ENCODE measurements at regions not wholly inside any gene's neighbourhood (a gene's known extent, or its start where the extent isn't known, plus 50 kb on each side); places are given as distances from the start of the nearest gene placed in this dataset.

DNA sequence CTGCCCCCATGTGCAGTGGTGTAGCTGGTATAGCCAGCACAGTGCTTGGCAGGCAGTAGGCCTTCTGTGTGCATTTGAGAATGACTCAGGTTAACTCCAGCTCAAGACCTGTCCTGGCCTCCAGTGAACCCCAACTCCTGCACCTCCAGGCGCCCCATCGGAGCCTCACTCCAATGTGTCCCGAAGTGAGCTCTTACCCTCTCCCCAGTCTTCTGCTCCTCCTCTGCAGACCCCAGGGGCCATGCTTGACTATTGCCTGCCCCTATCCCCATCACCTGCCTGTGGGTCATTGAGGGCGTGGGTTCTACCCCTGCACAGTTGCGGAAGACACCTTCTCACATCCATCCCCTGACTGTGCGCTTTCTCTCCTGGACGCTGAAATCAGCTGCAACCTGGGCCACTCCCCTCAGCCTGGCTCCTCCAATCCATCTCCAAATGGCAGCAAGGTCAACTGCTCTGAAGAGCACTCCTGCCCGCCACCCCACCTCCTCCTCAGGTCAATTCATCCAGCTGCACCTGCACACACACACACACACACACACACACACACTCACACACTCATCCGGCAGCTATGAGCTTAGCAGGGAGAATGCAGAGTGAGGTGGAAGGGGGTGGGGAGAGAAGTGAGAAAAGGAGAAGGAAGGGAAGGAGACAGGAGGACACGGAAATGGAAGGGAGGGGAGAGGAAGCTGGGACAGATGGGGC is 130.3 kb upstream of the GLI2 start:
- DNase-seq (ENCODE audit: low read depth, low spot score): no peak

DNA sequence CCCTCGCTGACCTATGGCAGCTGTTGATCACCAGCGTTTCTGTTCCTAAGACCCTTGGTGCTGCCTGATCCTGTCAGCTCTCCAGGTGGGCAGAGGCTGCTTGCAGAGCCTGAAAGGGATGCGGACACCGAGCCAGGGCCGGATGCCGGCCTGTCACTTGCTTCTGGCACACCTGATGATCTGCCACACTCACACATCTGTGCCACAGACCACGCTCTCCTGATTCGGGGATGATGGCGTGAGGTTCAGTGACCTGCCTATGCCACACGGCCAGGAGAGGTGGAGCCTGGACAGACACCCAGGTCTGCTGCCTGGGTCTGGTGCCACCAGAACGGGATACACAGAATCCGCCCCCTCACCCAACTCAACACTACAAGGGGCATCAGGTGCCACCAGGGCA is 129.4 kb upstream of the GLI2 start:
- DNase-seq (ENCODE audit: low read depth, low spot score): no peak

DNA sequence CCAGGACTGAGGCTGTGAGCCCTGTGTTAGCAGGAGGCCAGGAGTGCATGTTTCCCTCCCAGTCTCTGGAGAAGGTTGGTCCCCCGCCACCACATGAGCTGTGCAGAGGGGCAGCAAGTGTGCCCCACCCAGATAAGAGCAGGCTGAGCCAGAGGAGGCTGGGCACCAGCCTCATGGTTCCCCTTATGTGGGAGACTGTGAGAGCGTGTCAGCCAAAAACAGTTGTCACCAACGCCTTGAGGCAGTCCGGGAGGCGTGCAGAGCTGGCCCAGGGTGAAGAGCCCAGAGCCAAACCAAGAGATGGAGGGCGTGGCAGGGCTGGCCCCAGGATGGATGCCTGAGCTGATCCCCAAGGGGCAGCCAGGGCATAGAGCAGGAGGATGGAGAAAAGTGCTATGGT is 128.7 kb upstream of the GLI2 start:
- DNase-seq (ENCODE audit: low read depth, low spot score): no peak

DNA sequence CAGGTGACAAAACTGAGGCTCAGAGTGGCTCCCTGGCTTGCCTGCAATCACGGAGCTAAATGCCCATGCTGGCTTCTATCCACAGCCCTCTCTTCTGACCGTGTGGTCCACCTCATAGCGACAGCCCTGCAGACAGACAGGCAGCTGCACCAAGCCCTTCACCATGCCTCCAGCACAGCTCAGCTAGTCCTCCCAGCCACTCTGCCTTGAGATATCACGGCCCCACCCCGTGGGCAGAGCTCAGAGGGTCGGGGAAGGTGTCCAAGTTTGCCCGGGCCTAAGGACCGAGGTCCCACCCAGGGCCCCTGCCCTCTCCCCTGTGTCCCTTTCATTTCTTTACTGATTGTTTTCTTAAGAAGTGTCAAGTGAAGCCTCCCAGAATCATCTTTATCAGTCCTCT is 128.2 kb upstream of the GLI2 start:
- no peak for DNase-seq (ENCODE audit: low read depth, low spot score)

DNA sequence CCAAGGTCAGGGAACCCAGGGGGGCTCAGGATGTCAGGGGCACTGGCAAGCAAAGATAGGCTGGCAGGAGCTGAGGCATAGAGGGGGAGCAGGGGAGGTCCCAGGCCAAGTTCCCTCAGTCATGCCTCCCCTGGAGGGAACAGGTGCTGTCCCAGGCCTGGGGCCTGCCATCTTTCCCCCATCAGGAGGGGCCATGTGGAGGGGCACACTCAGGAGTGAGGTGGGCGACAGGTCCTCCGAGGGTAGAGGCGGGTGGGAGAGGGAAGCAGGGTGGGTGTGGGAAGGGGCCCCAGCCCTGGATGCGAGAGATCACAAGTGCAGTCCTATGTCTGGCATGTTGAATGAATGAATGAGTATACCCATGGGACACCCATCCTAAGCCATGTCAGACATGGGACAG is 127.7 kb upstream of the GLI2 start:
- no peak for DNase-seq (ENCODE audit: low read depth, low spot score)

DNA sequence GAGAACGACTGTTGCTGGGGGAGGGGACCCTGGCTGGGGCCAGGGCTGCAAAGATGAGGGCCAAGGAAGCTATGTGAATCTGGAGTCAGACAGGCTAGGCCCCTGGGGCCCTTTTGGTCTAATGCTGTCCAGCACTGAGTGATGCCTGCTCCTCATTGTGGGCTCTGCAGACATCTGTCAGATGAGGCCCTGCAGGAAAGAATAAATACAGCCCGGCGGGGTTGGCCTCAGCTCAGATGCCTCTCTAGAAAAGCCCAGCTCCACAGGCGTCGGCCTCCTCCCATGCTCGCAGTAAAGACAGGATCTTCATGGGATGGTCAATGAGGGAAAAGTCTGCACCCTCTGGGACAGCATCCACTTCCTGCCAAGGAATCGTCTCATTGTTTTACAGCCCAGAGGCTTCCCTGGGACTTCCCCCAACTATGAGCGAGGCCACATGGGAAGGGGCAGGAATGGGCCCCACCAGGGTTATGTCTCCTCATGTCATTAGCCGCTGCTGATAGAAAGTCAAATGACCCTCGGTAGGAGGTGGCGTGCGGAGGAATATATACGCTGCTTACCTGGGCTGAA is 125.8 kb upstream of the GLI2 start:
- no peak for DNase-seq (ENCODE audit: low read depth, low spot score)

DNA sequence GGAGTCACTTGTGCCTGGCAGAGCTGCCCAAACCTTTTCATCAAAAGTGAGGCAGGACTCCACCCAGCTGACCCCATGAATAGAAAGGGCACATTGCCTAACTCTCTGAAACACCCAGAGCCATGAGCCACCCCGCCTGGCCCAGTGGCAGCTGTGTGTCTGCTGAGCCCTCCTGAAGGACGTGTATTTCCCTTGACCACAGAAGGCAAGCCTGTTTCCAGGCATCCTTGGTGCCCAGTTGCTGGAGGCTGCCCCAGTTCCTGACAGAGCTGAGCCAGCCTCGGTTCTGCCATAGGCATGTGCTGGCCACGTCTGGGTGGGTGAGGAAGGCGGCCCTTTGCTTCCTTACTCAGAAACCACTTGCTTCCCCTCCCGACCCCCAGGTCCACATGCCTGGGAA is 124.7 kb upstream of the GLI2 start:
- DNase-seq (ENCODE audit: low read depth, low spot score): no peak

DNA sequence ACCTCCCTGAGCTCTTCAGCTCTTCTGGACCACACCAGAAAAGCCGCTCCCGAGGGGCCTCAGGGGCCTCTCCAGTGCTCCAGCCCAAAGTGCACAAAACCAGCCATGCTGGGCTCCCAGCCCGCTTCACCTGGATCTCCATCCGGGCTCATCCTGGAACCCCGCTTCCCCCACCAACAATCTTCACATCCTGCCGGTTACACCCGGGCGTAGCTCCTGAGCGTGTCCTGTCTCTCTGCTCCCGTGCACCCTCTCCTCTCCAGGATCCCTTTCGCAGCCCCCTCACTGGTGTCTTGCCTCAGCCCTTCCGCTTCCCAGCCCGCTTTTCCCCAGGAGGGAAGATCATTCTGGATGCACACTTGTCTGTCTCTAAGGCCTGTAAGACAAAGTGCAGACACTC is 123.7 kb upstream of the GLI2 start:
- DNase-seq (ENCODE audit: low read depth, low spot score): no peak

DNA sequence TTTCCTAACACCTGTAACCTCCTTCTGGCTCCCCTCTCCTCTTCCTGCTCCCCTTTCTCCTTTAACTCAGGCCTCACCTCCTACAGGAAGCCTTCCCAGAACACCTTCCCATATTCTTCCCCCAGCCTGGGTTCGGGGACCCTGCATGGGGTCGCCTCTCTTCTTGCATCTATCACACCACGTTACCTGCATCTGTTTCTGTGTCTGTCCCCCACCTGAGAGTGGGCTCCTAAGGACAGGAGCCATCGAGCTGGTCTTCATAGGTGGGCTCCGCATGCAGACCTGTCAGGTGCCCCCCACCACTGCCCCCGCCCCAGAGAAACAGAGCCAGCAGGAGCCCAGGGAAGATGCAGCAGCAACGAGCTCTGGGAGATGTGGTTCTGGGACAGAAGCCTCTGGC is 123.2 kb upstream of the GLI2 start:
- no peak for DNase-seq (ENCODE audit: low read depth, low spot score)

DNA sequence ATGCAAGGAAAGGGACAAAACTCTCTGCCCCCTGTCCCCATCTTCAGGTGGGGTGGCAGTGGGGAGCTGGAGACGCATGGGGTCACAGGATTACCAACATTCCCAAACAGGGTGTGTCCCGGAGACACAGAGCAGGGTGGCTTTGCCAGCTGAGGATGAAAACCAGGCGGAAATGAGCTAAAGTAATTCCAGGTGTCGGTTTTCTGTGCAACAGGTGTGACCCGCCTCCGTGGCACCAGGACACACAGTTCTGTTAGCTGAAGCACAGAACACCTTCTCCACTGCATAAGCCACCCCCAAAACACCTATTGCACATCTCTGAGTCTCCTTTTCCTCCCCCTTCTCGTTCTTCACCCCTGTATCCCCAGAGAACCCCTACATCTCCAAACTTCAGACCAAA is 122.7 kb upstream of the GLI2 start:
- DNase-seq (ENCODE audit: low read depth, low spot score): no peak

DNA sequence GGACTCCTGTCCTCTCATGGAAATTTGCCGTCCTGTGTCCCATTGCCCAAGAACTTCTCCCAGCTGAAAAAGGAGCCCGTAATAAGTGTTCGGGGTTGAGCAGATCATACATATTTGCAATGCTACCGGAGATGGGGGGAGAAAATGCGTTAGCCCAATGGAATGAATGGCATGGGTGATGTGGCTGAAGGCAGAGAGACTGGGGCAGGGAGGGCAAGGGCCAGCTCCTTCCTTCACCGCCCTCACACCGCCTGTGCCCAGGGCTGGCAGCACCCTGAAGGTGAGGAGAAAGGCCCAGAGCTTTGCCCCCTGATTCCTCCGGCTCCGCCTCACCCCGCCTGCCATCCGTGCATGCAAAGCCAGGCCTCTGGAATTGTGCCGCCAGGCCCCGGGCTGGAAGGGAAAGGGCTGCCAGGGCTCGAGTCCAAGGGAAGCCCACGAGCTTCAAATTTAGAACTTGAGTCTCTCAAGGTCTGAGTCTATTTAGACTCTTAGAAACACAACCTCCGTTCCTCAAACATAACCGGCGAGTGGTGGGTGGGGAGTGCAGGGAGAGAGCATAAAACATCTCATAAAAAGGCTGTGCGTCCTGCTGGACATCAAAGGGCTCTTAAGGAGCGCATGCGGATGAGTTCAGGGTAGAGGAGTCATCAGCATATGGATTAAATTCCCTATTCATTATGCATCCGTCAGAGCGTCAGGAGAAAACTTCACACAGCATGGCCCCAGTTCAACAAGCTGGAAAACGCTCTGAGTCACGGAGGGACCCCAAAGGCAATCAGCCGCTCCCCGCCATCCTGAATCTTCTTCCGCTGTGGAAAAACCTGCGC is 121.7 kb upstream of the GLI2 start:
- no peak for DNase-seq (ENCODE audit: low read depth, low spot score)

DNA sequence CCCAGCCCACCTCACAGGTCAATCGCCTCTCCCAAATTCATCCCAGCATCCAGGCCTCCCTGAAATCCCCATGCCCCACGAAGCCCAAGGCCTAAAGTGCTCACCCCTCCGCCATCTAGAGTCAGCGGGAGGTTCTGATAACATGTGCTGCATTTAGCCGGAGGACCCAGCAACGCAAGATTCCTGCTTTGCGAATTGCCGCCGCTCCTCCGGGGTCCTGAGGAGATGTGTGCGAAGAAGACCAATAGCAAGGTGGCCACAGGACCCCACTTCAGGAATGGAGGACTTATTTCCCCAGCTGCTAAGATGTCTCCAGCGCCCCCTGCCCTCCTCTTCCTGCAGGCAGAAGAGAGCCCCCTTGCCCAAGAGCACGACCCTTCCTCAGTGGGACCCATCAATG is 120.8 kb upstream of the GLI2 start:
- DNase-seq (ENCODE audit: low read depth, low spot score): no peak

DNA sequence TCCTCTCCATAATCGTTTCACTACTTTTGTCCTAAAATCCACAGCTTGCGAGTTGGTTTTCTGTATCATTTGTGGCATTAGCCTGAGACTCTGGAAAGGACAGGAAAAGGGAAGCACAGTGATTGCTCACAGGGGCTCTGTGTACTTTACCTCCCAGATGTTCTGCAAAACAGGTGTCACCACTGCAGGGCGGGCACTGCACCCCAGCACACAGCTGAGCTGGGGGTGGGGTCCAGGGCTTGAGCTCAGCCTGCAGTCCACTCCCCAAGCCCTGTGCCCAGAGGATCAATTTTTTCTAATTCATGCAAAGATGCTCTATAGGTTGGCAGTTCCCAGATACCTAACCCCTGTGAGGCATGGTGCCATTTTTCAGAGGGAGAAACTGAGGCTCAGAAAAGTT is 119.4 kb upstream of the GLI2 start:
- DNase-seq (ENCODE audit: low read depth, low spot score): no peak

DNA sequence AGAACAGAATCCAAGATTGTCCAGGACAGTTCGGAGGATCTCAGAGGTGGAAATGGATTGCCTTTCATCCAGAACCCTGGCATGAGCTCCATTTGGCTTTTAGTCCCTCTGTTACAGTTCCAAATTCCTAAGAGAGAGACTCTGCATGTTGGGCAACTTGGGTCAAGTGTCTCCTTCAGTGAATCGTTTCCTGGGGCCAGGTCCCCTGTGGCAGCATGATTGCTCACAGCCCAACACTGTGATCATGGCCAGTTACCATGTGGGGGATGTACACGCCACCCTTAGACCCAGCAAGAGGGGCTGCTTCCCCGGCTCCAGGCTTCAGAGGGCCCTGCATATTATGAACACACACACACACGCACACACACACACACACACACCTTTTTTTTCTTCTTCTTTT is 118.6 kb upstream of the GLI2 start:
- no peak for DNase-seq (ENCODE audit: low read depth, low spot score)

DNA sequence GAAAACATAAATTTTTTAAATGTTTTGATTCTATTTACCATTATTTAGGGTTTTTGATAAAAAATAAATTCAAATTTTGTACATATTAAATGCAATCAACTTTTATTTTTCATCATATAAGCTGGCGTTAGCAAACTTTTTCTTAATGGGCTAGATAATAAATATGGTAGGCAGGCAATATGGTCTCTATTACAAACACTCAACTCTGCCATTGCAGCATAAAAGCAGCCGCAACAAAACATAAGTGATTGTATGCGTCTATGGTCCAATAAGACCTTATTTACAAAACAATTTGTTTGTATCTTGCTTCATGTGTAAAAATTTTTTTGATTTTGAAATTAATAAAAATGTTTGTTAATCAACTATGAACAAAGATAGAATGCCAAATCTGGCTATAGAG is 116.8 kb upstream of the GLI2 start:
- no peak for DNase-seq (ENCODE audit: low read depth, low spot score)

DNA sequence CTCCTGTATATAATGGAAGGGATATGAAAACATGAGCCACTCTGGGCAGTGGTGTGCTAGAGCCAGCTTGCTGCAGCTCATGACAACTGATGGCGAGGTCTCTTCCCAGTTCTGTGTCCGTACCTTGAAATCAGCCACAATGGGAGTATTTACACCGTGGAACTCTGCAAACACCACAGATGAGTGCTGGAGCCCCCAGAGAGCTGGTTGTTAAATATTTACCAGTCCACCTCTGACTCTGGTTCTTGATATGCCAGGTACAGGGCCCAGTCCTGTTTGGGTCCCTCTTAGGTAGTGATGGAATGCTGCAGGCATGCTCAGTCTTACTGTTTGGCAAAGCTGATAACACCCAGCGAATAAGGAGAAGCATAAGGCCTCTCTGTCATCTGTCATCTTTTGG is 116.1 kb upstream of the GLI2 start:
- DNase-seq (ENCODE audit: low read depth, low spot score): no peak

DNA sequence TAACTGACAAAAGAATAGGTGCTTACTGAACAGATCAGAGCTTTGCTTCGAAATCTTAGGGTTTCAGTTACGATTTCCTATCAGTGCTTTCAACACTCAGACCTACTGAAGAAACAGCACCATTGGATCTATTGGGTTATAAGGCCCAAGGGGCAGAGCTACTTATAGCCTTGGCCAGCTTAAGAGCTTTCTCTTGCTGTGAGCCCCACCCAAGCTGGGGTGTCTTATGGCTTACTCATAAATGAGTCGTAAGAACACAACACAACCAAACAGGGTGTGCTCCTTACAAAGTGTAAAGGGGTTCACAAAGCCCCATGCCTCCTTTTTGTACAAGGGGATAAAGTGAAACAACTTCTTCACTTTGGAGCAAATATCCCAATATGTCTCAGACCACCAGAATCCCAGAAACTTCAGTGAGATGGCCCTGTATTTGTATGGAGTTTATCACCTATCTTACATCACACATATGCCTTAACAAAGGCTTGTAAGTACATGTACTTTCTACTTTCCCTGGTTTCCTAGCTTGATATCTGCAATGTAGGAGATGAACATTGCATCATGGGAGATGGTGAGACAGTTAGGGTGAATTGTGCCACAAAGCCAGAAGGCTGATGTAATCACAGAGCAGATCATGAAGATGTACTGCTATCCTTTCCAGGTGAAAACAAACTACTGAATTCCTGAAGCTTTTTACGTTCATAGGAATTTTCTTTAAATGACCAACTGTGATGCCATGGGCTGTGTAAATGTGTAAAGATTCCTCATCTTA is 115.5 kb upstream of the GLI2 start:
- DNase-seq (ENCODE audit: low read depth, low spot score): no peak

DNA sequence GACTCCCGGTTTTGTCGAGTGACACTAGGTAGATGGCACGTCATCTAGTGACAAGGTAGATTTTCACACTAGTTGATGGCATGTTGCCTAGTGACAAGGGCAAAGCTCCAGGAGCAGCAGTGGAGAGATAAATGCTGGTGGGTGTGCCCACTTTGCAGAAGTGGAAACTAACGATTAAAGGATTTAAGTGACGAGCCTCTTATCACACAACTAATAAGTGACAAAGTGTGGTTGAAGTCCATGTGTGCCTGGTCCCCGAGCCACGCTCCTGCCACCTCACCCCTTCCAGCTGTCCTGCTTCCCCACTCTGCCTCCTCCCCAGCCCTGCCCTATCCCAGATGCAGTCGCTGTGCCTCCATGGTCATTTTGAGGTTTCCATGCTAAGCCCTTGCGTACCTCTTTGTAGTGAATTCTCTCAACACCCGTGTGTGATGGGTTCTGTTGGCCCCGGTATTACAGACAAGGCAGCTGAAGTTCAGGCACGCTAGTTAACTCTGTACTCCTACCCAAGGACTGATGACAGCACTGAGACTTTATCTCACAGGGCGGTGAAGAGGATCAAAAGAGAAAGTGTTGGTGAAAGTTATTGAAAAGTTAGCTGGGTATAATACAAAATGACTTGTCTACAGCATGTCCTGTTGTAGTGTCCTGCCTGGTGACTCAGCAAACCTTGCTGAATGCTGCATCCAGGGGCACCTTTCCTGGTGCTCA is 113.4 kb upstream of the GLI2 start:
- no peak for DNase-seq (ENCODE audit: low read depth, low spot score)

DNA sequence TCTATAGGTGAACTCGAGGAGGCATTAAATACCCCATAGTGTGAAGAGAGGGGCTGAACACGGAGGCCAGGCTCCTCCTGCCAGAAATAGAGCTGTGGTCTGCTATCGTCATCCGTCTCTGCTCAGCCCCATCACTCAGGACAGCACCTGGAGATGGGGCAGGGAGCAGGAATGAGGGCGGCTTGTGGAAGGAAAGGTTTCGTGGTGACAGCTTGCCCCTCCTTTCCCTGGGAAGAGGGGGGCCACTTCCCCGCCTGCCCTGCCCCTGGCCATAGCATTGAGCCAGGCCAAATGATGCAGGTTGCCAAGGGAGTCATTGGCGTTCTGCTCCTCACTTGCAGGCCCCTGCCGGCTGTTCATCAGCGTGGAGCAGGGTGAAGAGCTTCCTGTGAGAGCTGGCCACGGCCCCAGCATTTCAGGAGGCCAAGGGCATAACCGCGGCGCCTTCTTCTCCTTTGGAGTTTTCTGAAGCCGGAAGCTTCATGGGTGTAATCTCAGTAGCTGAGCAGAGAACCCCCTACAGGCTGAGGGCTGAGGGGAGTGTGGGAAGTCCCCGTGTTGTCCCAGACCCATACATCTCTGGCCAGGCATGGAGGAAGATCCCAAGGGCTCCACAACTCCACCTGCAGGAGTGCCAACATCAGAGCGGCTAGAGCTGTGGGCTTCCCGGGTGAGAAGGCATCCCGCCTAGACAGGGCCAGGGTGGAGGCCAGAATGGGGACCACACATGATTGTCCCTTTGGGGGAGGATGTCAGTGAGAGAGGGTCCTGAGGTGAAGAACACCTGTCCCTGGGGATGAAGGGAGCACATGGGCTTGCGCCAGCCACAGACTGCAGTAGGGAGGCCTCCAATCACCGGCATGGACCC is 112.5 kb upstream of the GLI2 start:
- DNase-seq (ENCODE audit: low read depth, low spot score): no peak

DNA sequence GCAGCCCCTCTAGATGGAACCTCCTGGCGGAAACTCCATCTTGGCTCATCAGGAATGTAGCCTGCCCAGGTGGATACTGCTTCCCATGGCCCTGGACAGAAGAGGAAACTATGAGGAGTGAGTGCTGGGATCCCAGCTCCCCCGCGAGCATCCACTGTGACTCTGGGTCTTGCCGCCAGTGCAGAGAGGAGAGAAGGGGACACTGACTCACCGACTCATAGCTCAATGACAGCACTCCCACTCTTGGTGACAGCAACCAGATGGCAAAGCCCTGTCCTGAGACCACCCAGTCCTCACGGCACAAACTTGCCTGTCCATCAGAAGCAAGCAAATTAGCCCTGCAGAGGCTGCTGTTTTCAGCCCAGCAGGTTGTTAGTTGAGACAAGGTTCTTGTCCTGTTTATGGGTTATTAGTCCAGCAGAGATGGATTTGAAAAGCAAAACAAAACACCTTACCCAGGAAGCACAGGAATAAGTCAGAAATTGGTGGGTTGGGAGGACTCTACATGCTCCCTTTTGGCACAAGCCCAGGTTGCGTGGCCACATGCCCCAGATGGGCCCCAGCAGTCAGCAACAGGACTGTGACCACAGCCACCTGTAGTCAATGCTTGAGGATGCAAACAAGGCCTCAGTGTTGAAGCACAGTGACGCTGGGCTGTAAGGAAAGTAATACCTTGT is 111.5 kb upstream of the GLI2 start:
- DNase-seq (ENCODE audit: low read depth, low spot score): no peak

All from activated naive CD8-positive, alpha-beta T cell treated with anti-CD3 and anti-CD28 coated beads, Interleukin-2, amount 50 U/mL, for 16 hours (primary cell).